Chondrocyte (in vitro differentiated cells): ENCODE measurements at regions not wholly inside any gene's neighbourhood (a gene's known extent, or its start where the extent isn't known, plus 50 kb on each side); places are given as distances from the start of the nearest gene placed in this dataset.

Experiments
- DNase-seq: peaks from one replicate; pipeline ENCODE4 v3.0.0; 2021; ENCODE audit warnings: mixed read lengths, low spot score
- H3K27ac Mint-ChIP-seq: one replicate; pipeline ENCODE4 v1.8.0; 2021; ENCODE audit warnings: mild to moderate bottlenecking, moderate library complexity, mixed read lengths; ENCODE audit not compliant: unreplicated experiment
- H3K27me3 Mint-ChIP-seq: 2 replicates; pipeline ENCODE4 v1.8.0; 2021; ENCODE audit warnings: low read depth, mixed read lengths
- H3K36me3 Mint-ChIP-seq: 2 replicates; pipeline ENCODE4 v1.8.0; 2021; ENCODE audit warnings: low read depth, mixed read lengths
- H3K4me1 Mint-ChIP-seq: 2 replicates; pipeline ENCODE4 v1.8.0; 2021; ENCODE audit warnings: low read depth, mild to moderate bottlenecking, mixed read lengths
- H3K4me3 Mint-ChIP-seq: one replicate; pipeline ENCODE4 v1.8.0; 2021; ENCODE audit warnings: mild to moderate bottlenecking, moderate library complexity, mixed read lengths; ENCODE audit not compliant: unreplicated experiment
- H3K9me3 Mint-ChIP-seq: 2 replicates; pipeline ENCODE4 v1.8.0; 2021; ENCODE audit warnings: low read depth, mixed read lengths
- CTCF ChIP-seq: fragments of 200-600 bp; sonication (generic); IDR thresholded peaks from 2 replicates; pipeline ENCODE4 v1.5.0; 2021; ENCODE audit warnings: antibody characterized with exemption, mild to moderate bottlenecking, moderate library complexity

GRCh38 chr5:121279801-121280200 lies 571.9 kb upstream of the FTMT start:
- Mint-ChIP-seq H3K27me3 (no peaks in the 10 kb centered on the region), H3K4me3 (no peak overlapping the region)

DNA sequence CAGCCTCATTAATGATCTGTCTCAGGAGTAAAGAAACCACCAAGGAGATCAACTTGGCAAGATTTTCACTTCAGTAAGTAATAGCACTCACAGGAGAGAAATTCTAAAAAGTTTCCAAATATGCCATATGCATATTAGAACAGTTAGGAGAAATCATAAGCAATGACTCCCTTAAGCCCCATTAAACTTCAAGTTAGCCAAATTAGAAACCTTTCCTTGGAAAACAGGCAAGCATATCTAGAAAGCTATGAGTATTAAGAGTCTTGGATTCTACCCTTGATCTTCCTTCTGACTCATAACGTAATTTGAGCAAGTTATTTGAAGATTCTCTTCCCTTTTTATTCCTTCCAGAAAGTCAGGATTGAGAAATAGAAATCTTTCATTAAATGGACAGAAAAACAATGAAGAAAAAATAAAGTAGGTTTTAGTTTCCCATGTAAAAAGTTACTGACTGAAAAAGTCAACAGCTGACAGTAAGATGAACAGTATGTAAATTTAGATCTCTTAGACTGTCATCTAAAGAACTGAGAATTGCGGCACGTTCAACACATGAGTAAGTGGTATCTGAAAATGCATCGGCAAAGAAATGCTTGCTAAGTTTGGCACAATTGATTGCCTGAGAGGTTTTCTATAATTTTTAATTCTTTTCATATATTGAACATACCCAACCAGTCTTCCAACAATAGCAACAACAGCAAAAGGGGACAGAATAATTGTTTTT lies 565.7 kb upstream of the FTMT start:
- no peak for DNase-seq
- Mint-ChIP-seq H3K27ac (no peak overlapping the region), H3K27me3 (peaks cover 5% of the 10 kb centered on the region)

More at GRCh38 chr5:121279801-121280200, 571.9 kb upstream of the FTMT start:
- TF ChIP-seq CTCF: no peak
- no peak overlapping the region for H3K27ac Mint-ChIP-seq
- H3K4me1 Mint-ChIP-seq: no peaks in the 10 kb centered on the region
- no peaks in the 10 kb centered on the region for H3K36me3 Mint-ChIP-seq
- H3K9me3 Mint-ChIP-seq: no peaks in the 10 kb centered on the region
- no peak for DNase-seq

GRCh38 chr5:121288781-121289180 lies 562.9 kb upstream of the FTMT start:
- H3K36me3 Mint-ChIP-seq: no peaks in the 10 kb centered on the region
- TF ChIP-seq CTCF: no peak
- peaks cover 13% of the 10 kb centered on the region for H3K27me3 Mint-ChIP-seq
- no peak overlapping the region for H3K4me3 Mint-ChIP-seq
- H3K9me3 Mint-ChIP-seq: no peaks in the 10 kb centered on the region
- no peak overlapping the region for H3K27ac Mint-ChIP-seq
- no peak for DNase-seq
- peaks cover 7% of the 10 kb centered on the region for H3K4me1 Mint-ChIP-seq

More for the DNA sequence above, 565.7 kb upstream of the FTMT start:
- no peak for TF ChIP-seq CTCF
- Mint-ChIP-seq H3K4me1 (peaks cover 7% of the 10 kb centered on the region), H3K36me3 (no peaks in the 10 kb centered on the region), H3K9me3 (no peaks in the 10 kb centered on the region), H3K4me3 (no peak overlapping the region)

DNA sequence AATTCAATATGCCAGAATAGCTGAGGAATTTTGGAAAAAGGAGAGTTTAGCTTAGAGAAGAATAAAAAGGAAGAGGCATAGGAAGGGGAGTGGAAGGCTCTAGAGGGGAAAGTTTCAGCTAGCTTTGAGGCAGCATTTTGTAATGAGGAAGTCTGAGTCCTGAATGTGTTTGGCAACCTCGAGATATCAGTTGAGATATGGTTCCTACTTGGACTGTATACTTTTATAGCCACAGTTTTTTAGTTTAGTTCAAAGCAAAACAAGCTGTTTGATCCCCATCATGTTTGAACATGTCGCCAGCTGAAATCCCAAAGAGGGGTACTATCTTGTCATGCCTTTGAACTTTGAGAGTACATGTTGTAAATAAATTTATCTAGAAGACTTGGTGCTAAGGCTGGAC lies 559.0 kb upstream of the FTMT start:
- no peak for TF ChIP-seq CTCF
- H3K27me3 Mint-ChIP-seq: peaks cover 18% of the 10 kb centered on the region
- no peaks in the 10 kb centered on the region for H3K36me3 Mint-ChIP-seq
- no peaks in the 10 kb centered on the region for H3K4me1 Mint-ChIP-seq
- H3K9me3 Mint-ChIP-seq: no peaks in the 10 kb centered on the region
- no peak overlapping the region for H3K4me3 Mint-ChIP-seq
- no peak for DNase-seq
- H3K27ac Mint-ChIP-seq: no peak overlapping the region

DNA sequence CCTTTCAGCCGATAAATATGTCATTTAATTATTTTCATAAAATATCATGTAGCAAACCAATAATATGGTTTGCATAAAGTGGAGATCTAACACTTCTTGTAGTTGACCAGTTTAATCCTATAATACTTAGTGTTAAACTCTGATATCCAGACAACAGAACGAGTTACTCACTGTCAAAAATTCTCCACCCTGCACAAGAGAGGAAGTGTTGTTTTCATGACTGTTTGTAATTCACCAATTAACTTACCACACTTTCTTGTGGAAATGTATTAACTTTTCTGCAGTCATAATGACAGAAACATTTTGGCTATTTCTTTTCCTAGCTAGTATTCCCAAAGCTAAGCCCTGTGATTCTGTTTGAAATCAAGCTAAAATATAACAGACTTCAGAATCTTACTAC lies 555.3 kb upstream of the FTMT start:
- no peak for TF ChIP-seq CTCF
- no peak overlapping the region for H3K4me3 Mint-ChIP-seq

More for the DNA sequence above, 555.3 kb upstream of the FTMT start:
- H3K9me3 Mint-ChIP-seq: no peaks in the 10 kb centered on the region
- peaks cover 16% of the 10 kb centered on the region for H3K27me3 Mint-ChIP-seq
- H3K27ac Mint-ChIP-seq: no peak overlapping the region
- H3K4me1 Mint-ChIP-seq: no peaks in the 10 kb centered on the region
- DNase-seq: no peak
- no peaks in the 10 kb centered on the region for H3K36me3 Mint-ChIP-seq
